Spleen (tissue), 7 donors: ENCODE measurements at regions not wholly inside any gene's neighbourhood (a gene's known extent, or its start where the extent isn't known, plus 50 kb on each side); places are given as distances from the start of the nearest gene placed in this dataset.

ENCODE experiments used
- POLR2A ChIP-seq, 3 donors: fragments of 450-650 bp; IDR thresholded peaks; one replicate each; pipeline ENCODE4 v1.5.1; 2017; ENCODE audit warnings: antibody characterized with exemption in 3 of 3, mild to moderate bottlenecking in 1 of 3
- TF ChIP-seq, protein P1 (sequence below), 11 experiments: fragments of 200-600 bp in 7 of 11; fragments of 450-650 bp in 4 of 11; sonication (generic) in 4 of 11; IDR thresholded peaks in 8 of 11; conservative IDR thresholded peaks in 3 of 11; 1 replicate in 7 of 11; 2 replicates in 4 of 11; pipeline versions ENCODE4 v1.4.0 to v1.8.0; 2016 to 2021; ENCODE audit warnings: antibody characterized with exemption in 11 of 11, inconsistent platforms in 4 of 11, mild to moderate bottlenecking in 1 of 11
- donor health status: DM: no; HTN: no; CAD: no; lungs with moderate emphysema.
- donor health status: DM: no; HTN: no; CAD: no.
- donor health status: DM: no; HTN: no; CAD: no.

DNA sequence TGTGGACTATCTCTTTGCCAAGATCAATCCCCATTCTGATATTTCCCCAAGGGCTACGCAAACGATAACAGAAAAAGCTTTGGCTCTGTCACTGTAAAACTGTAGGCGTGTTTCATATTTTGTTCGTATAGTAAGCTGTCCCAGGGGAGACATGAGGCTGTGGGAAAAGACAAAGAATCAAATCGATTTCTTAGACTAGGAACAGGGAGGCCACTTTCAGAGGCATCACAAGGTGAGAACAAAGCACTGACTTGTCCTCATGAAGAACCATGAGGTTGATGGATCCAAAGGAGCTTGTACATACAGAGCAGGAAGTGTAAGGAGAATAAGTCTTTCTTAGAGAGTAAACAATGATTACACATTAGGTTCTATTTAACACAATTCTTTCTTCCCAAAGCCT lies 255.7 kb downstream of the HNMT start:
- TF ChIP-seq, protein P1, sequence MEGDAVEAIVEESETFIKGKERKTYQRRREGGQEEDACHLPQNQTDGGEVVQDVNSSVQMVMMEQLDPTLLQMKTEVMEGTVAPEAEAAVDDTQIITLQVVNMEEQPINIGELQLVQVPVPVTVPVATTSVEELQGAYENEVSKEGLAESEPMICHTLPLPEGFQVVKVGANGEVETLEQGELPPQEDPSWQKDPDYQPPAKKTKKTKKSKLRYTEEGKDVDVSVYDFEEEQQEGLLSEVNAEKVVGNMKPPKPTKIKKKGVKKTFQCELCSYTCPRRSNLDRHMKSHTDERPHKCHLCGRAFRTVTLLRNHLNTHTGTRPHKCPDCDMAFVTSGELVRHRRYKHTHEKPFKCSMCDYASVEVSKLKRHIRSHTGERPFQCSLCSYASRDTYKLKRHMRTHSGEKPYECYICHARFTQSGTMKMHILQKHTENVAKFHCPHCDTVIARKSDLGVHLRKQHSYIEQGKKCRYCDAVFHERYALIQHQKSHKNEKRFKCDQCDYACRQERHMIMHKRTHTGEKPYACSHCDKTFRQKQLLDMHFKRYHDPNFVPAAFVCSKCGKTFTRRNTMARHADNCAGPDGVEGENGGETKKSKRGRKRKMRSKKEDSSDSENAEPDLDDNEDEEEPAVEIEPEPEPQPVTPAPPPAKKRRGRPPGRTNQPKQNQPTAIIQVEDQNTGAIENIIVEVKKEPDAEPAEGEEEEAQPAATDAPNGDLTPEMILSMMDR (IDR thresholded peaks at IDR 0.05 in 8 of 11, conservative IDR thresholded peaks at IDR 0.05 in 3 of 11): no peak
- no peak for TF ChIP-seq POLR2A (IDR thresholded peaks at IDR 0.05)
